ENCODE measurements at regions not wholly inside any gene's neighbourhood (a gene's known extent, or its start where the extent isn't known, plus 50 kb on each side); places are given as distances from the start of the nearest gene placed in this dataset.

- H4K20me1 ChIP-seq (ENCODE audit: insufficient read depth, low read depth, low read length), result no peaks in the 10 kb centered on the region
- H3K4me2 ChIP-seq (ENCODE audit: low read depth, low read length, poor library complexity, severe bottlenecking), result no peak overlapping the region
- H3K79me2 ChIP-seq (ENCODE audit: low read length), result no peaks in the 10 kb centered on the region
Observed at GRCh38 chr1:5651964-5652821, 340.0 kb downstream of the NPHP4 start.

GRCh38 chr1:5651473-5651872 is 340.8 kb downstream of the NPHP4 start:
- Histone ChIP-seq H4K20me1 (ENCODE audit: insufficient read depth, low read depth, low read length) (no peaks in the 10 kb centered on the region), H2AFZ (ENCODE audit: low read length) (no peak overlapping the region), H3K9me3 (ENCODE audit: low read length) (no peaks in the 10 kb centered on the region), H3K36me3 (ENCODE audit: insufficient read depth, low read length) (no peaks in the 10 kb centered on the region), H3K4me1 (ENCODE audit: low read length) (no peaks in the 10 kb centered on the region), H3K4me2 (ENCODE audit: low read depth, low read length, poor library complexity, severe bottlenecking) (no peak overlapping the region), H3K27ac (ENCODE audit: low read length) (no peak overlapping the region), H3K4me3 (ENCODE audit: low read length) (no peak overlapping the region), H3K9me2 (replicated peaks; ENCODE audit: insufficient read depth, low read length) (no peaks in the 10 kb centered on the region), H3K27me3 (ENCODE audit: low read length) (no peaks in the 10 kb centered on the region), H3K9ac (ENCODE audit: low read length) (no peak overlapping the region), H3K79me2 (ENCODE audit: low read length) (no peaks in the 10 kb centered on the region)
- DNase-seq, result no peak

More at GRCh38 chr1:5651964-5652821, 340.0 kb downstream of the NPHP4 start:
- H3K9ac ChIP-seq (ENCODE audit: low read length), result no peak overlapping the region
- H3K4me1 ChIP-seq (ENCODE audit: low read length), result no peaks in the 10 kb centered on the region
- H3K9me3 ChIP-seq (ENCODE audit: low read length), result no peaks in the 10 kb centered on the region
- no peak overlapping the region for H3K4me3 ChIP-seq (ENCODE audit: low read length)
- no peak overlapping the region for H3K27ac ChIP-seq (ENCODE audit: low read length)
- peak; percentile 14 for DNase-seq
- no peaks in the 10 kb centered on the region for H3K27me3 ChIP-seq (ENCODE audit: low read length)
- H3K9me2 ChIP-seq (replicated peaks; ENCODE audit: insufficient read depth, low read length), result no peaks in the 10 kb centered on the region
- H2AFZ ChIP-seq (ENCODE audit: low read length), result no peak overlapping the region
- no peaks in the 10 kb centered on the region for H3K36me3 ChIP-seq (ENCODE audit: insufficient read depth, low read length)

GRCh38 chr1:5651027-5651410 is 341.2 kb downstream of the NPHP4 start:
- H3K27me3 ChIP-seq (ENCODE audit: low read length), result no peaks in the 10 kb centered on the region
- no peak overlapping the region for H2AFZ ChIP-seq (ENCODE audit: low read length)
- no peak overlapping the region for H3K4me3 ChIP-seq (ENCODE audit: low read length)
- DNase-seq, result no peak
- H3K4me2 ChIP-seq (ENCODE audit: low read depth, low read length, poor library complexity, severe bottlenecking), result no peak overlapping the region
- no peaks in the 10 kb centered on the region for H3K79me2 ChIP-seq (ENCODE audit: low read length)
- no peaks in the 10 kb centered on the region for H3K9me2 ChIP-seq (replicated peaks; ENCODE audit: insufficient read depth, low read length)
- H3K36me3 ChIP-seq (ENCODE audit: insufficient read depth, low read length), result no peaks in the 10 kb centered on the region
- H3K9me3 ChIP-seq (ENCODE audit: low read length), result no peaks in the 10 kb centered on the region
- no peaks in the 10 kb centered on the region for H3K4me1 ChIP-seq (ENCODE audit: low read length)
- H4K20me1 ChIP-seq (ENCODE audit: insufficient read depth, low read depth, low read length), result no peaks in the 10 kb centered on the region
- H3K27ac ChIP-seq (ENCODE audit: low read length), result no peak overlapping the region
- H3K9ac ChIP-seq (ENCODE audit: low read length), result no peak overlapping the region

GRCh38 chr1:5650283-5651026 is 341.8 kb downstream of the NPHP4 start:
- H4K20me1 ChIP-seq (ENCODE audit: insufficient read depth, low read depth, low read length), result no peaks in the 10 kb centered on the region
- H2AFZ ChIP-seq (ENCODE audit: low read length), result no peak overlapping the region
- H3K4me2 ChIP-seq (ENCODE audit: low read depth, low read length, poor library complexity, severe bottlenecking), result no peak overlapping the region
- no peak overlapping the region for H3K27ac ChIP-seq (ENCODE audit: low read length)
- H3K9ac ChIP-seq (ENCODE audit: low read length), result no peak overlapping the region
- no peaks in the 10 kb centered on the region for H3K27me3 ChIP-seq (ENCODE audit: low read length)
- H3K4me1 ChIP-seq (ENCODE audit: low read length), result no peaks in the 10 kb centered on the region
- no peaks in the 10 kb centered on the region for H3K9me2 ChIP-seq (replicated peaks; ENCODE audit: insufficient read depth, low read length)
- no peak overlapping the region for H3K4me3 ChIP-seq (ENCODE audit: low read length)
- no peaks in the 10 kb centered on the region for H3K36me3 ChIP-seq (ENCODE audit: insufficient read depth, low read length)
- no peaks in the 10 kb centered on the region for H3K79me2 ChIP-seq (ENCODE audit: low read length)
- no peaks in the 10 kb centered on the region for H3K9me3 ChIP-seq (ENCODE audit: low read length)
- DNase-seq, result no peak

GRCh38 chr1:5649795-5650194 is 342.4 kb downstream of the NPHP4 start:
- H3K79me2 ChIP-seq (ENCODE audit: low read length), result no peaks in the 10 kb centered on the region
- H3K4me3 ChIP-seq (ENCODE audit: low read length), result no peak overlapping the region
- H3K9me2 ChIP-seq (replicated peaks; ENCODE audit: insufficient read depth, low read length), result no peaks in the 10 kb centered on the region
- no peak overlapping the region for H3K9ac ChIP-seq (ENCODE audit: low read length)
- H3K27ac ChIP-seq (ENCODE audit: low read length), result no peak overlapping the region
- no peaks in the 10 kb centered on the region for H3K27me3 ChIP-seq (ENCODE audit: low read length)
- no peak overlapping the region for H3K4me2 ChIP-seq (ENCODE audit: low read depth, low read length, poor library complexity, severe bottlenecking)
- no peaks in the 10 kb centered on the region for H4K20me1 ChIP-seq (ENCODE audit: insufficient read depth, low read depth, low read length)
- no peaks in the 10 kb centered on the region for H3K4me1 ChIP-seq (ENCODE audit: low read length)
- no peaks in the 10 kb centered on the region for H3K9me3 ChIP-seq (ENCODE audit: low read length)
- no peak overlapping the region for H2AFZ ChIP-seq (ENCODE audit: low read length)
- DNase-seq, result no peak
- H3K36me3 ChIP-seq (ENCODE audit: insufficient read depth, low read length), result no peaks in the 10 kb centered on the region

- Histone ChIP-seq H3K27me3 (ENCODE audit: low read length) (no peaks in the 10 kb centered on the region), H3K27ac (ENCODE audit: low read length) (no peak overlapping the region), H3K9ac (ENCODE audit: low read length) (no peak overlapping the region), H3K4me1 (ENCODE audit: low read length) (no peaks in the 10 kb centered on the region), H3K79me2 (ENCODE audit: low read length) (no peaks in the 10 kb centered on the region), H3K4me3 (ENCODE audit: low read length) (no peak overlapping the region), H3K9me3 (ENCODE audit: low read length) (no peaks in the 10 kb centered on the region), H3K9me2 (replicated peaks; ENCODE audit: insufficient read depth, low read length) (no peaks in the 10 kb centered on the region), H2AFZ (ENCODE audit: low read length) (no peak overlapping the region), H4K20me1 (ENCODE audit: insufficient read depth, low read depth, low read length) (no peaks in the 10 kb centered on the region), H3K36me3 (ENCODE audit: insufficient read depth, low read length) (no peaks in the 10 kb centered on the region), H3K4me2 (ENCODE audit: low read depth, low read length, poor library complexity, severe bottlenecking) (no peak overlapping the region)
- no peak for DNase-seq
Observed at GRCh38 chr1:5649166-5649551, 343.1 kb downstream of the NPHP4 start.

- DNase-seq, result no peak
- H3K36me3 ChIP-seq (ENCODE audit: insufficient read depth, low read length), result no peaks in the 10 kb centered on the region
- H2AFZ ChIP-seq (ENCODE audit: low read length), result no peak overlapping the region
- no peaks in the 10 kb centered on the region for H4K20me1 ChIP-seq (ENCODE audit: insufficient read depth, low read depth, low read length)
- no peak overlapping the region for H3K27ac ChIP-seq (ENCODE audit: low read length)
- H3K9me2 ChIP-seq (replicated peaks; ENCODE audit: insufficient read depth, low read length), result no peaks in the 10 kb centered on the region
- H3K79me2 ChIP-seq (ENCODE audit: low read length), result no peaks in the 10 kb centered on the region
- no peaks in the 10 kb centered on the region for H3K4me1 ChIP-seq (ENCODE audit: low read length)
- no peak overlapping the region for H3K4me2 ChIP-seq (ENCODE audit: low read depth, low read length, poor library complexity, severe bottlenecking)
- no peaks in the 10 kb centered on the region for H3K27me3 ChIP-seq (ENCODE audit: low read length)
- H3K4me3 ChIP-seq (ENCODE audit: low read length), result no peak overlapping the region
- no peaks in the 10 kb centered on the region for H3K9me3 ChIP-seq (ENCODE audit: low read length)
- no peak overlapping the region for H3K9ac ChIP-seq (ENCODE audit: low read length)
Observed at GRCh38 chr1:5648410-5649165, 343.6 kb downstream of the NPHP4 start.

- Histone ChIP-seq H3K79me2 (ENCODE audit: low read length) (no peaks in the 10 kb centered on the region), H3K9ac (ENCODE audit: low read length) (no peak overlapping the region), H3K4me1 (ENCODE audit: low read length) (no peaks in the 10 kb centered on the region), H3K27ac (ENCODE audit: low read length) (no peak overlapping the region), H3K4me2 (ENCODE audit: low read depth, low read length, poor library complexity, severe bottlenecking) (no peak overlapping the region), H3K27me3 (ENCODE audit: low read length) (no peaks in the 10 kb centered on the region), H3K4me3 (ENCODE audit: low read length) (no peak overlapping the region), H4K20me1 (ENCODE audit: insufficient read depth, low read depth, low read length) (no peaks in the 10 kb centered on the region), H3K36me3 (ENCODE audit: insufficient read depth, low read length) (no peaks in the 10 kb centered on the region), H3K9me2 (replicated peaks; ENCODE audit: insufficient read depth, low read length) (no peaks in the 10 kb centered on the region), H2AFZ (ENCODE audit: low read length) (no peak overlapping the region), H3K9me3 (ENCODE audit: low read length) (no peaks in the 10 kb centered on the region)
- DNase-seq, result no peak
Observed at GRCh38 chr1:5647234-5647633, 345.0 kb downstream of the NPHP4 start.

Data from Karpas-422 (cell line).